T47D (cell line): ENCODE measurements at regions not wholly inside any gene's neighbourhood (a gene's known extent, or its start where the extent isn't known, plus 50 kb on each side); places are given as distances from the start of the nearest gene placed in this dataset.
"Not testable (repeated sequence)": the region's sequence is repeated elsewhere in the genome, so short reads cannot be mapped to it uniquely, and the experiment has no call there.

Source experiments
- DNase-seq, 2 experiments: peaks; one replicate each; pipeline versions ENCODE4 v3.0.0 to v3.0.0-alpha.2; 2011 to 2012; ENCODE audit warnings: low read depth in 1 of 2, low spot score in 1 of 2
- JUND ChIP-seq: IDR thresholded peaks from 2 replicates; pipeline ENCODE4 v1.6.1; 2012; ENCODE audit warnings: low read depth
- in situ Hi-C: cut with HindIII; loops from 2 replicates; pipeline ENCODE4 v1.10.0; 2016; ENCODE audit warnings: low sequenced_read_pairs, low pct_unique_long_range_greater_than_20kb

DNA sequence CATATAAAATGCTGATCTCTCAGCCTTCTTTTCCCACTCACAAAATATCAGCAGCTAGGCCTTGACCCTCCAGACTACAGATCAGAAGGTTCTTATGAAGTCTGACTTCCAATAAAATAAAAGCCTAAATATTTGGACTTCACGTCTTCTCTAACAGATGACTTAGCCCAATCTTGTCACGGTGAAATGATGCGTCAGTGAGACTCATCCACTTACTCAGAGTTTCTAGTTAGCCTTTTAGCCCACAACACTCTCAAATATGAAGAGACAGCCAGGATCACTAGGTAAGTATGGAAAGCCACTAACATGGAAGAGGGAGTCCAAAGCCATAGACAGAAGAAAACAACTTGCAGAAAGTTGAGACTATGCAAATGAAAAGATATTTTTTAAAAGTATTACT, 601.2 kb downstream of the PYDC2 start:
- in situ Hi-C loops: no loop called here
- no peak for DNase-seq
- no peak for TF ChIP-seq JUND

DNA sequence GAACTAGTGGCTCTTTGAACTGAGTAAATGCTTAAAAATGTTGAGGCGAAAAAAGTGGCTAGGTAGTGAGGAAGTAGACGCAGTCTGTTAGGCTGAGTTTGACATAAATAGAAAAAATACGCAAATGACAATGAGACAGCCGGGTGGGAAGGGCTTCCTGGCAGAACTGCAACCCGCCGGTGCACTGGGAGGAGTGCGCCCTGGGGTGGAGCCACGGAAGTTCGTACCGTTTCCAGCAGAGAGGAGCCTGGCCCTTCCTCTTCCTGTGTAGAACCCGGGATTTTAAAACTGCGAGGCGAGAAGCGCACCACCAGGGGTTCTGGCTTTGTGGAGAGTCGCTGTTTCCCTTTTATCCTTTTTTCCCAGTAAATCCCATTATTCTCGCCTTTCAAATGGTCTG, 602.6 kb downstream of the PYDC2 start:
- no peak for TF ChIP-seq JUND
- peak in 1 of 2 experiments; percentile 63 for DNase-seq
- in situ Hi-C loops: no loop called here

DNA sequence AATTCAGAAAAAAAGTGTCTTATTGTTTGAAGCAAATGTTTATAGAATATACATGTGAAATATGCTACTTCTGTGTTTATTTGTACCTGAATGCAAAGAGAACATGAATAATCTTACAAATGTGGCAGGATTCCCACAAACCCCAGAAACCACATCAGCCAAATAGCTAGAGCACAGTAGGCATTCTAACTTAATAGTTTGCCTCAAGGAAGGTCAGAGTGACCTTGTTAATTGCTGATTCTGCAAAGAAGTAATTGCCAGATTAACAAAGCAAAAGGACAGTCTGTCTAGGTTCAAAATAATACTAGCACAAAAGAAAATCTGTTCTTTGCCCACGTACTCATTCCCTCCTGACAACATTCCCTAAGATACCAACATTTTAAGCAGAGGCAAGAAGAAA, 604.0 kb downstream of the PYDC2 start:
- DNase-seq: peak in 1 of 2 experiments; percentile 28
- in situ Hi-C loops: no loop called here
- no peak for TF ChIP-seq JUND

DNA sequence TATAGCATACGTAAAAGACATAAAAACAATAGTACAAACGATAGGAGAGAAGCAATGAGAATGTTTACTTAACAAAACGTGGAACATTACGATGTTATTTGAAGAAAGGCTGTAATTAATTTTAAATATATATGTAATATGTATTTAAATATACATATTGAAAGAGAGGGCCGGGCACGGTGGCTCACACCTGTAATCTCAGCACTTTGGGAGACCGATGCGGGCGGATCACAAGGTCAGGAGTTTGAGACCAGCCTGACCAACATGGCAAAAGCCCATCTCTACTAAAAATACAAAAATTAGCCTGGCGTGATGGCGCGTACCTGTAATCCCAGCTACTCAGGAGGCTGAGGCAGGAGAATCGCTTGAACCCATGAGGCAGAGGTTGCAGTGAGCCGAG, 605.3 kb downstream of the PYDC2 start:
- DNase-seq, in situ Hi-C loops: not testable (repeated sequence)

DNA sequence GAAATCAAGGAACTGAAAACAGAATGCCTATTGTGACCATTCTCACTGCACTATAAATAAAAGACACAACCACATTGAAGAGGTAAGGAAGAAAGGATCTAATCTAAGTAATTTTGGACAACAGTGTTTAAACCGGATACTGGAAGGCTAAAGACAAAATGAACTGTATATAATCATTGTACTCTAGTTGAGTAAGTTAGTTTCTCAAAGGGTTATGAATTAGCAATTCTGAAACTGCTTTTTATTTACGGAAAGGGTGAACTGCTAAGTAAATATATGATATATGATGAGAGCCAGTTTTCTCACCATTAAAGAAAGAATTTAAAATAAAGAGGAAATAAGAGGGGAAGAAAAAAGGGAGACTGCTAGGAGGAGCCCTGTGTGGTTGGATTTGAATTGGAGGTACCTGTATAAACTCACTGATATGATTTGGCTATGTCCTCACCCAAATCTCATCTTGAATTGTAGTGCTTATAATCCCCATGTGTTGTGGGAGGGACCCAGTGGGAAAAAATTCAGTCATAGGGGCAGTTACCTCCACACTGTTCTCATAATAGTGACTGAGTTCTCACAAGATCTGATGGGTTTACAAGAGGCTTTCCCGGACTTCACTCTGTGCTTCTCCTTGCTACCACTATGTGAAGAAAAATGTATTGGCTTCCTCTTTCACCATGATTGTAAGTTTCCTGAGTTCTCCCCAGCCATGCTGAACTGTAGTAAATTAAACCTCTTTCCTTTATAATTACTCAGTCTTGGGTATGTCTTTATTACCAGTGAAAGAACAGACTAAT, 607.7 kb downstream of the PYDC2 start:
- DNase-seq: no peak
- in situ Hi-C loops: no loop called here
- no peak for TF ChIP-seq JUND

DNA sequence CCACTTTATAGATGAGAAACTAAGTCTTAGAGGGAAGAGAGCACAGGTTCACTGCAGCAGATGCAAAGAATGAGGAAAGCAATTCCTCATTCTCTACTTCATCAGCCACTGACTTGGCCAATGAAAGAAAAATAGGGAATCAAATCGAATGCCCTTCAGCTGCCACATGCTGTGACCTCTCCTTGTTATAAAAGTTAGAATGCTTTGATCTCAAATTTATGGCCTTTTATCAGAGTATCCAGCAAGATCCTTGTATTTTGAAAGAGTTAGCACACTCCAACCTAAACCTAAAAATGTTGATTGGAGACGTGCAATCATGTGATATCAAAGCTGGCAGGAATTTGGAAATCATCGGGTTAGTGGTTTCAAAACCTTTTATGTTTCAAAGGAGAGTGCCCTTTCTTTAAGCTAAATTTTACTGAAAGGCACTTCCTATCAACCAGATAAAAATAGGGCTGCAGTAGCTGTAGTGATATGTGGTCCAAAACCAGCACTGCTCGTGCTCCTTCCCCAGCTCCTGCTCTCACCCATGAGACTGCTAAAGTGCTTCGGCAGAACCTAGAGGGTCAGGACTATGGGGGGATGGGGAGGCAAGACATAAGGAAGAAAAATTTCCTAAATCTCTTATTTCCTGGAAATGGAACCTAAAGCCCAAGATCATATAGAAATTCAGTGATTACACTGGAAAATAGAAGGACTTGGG, 617.0 kb downstream of the PYDC2 start:
- no peak for TF ChIP-seq JUND
- DNase-seq: no peak
- in situ Hi-C loops: no loop called here

DNA sequence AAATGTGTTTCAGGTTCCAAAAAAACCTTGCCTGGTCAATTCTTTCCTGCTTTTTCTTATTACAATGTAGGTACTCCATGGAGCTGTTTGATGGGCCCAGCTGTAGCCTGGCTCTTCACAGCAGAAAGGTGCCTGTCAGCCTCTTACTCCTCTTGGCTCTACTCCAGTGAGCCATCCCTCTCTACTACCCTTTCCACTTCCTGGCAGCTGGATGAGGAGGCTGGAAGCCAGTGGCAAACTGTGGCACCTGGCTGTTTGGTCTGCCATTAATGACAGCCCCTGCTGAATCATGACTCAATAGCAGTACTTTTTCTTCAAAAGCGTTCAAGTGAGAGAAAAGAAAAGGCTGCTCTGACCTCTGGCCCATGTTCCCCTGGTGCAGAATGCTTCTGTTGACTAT, 618.1 kb downstream of the PYDC2 start:
- no peak for TF ChIP-seq JUND
- DNase-seq: no peak
- in situ Hi-C loops: no loop called here

DNA sequence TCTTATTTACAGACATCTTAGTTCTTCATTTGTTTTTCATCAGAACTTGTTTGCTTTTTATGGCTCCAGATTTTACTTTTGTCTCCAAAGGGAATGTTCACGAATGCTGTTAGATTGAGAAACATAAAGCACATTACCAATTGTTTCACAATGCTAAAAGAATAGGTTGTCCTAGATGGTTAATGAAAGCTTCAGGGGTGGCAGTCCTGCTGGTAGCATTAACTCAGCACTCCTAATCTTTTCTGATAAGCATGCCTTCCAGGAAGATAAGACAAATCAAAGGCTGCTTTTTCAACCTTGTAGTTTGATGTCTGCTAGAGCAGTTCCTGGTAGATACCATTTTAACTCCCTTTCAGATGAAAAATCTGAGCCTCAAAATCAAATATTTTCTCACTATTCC, 619.4 kb downstream of the PYDC2 start:
- in situ Hi-C loops: no loop called here
- no peak for TF ChIP-seq JUND

DNA sequence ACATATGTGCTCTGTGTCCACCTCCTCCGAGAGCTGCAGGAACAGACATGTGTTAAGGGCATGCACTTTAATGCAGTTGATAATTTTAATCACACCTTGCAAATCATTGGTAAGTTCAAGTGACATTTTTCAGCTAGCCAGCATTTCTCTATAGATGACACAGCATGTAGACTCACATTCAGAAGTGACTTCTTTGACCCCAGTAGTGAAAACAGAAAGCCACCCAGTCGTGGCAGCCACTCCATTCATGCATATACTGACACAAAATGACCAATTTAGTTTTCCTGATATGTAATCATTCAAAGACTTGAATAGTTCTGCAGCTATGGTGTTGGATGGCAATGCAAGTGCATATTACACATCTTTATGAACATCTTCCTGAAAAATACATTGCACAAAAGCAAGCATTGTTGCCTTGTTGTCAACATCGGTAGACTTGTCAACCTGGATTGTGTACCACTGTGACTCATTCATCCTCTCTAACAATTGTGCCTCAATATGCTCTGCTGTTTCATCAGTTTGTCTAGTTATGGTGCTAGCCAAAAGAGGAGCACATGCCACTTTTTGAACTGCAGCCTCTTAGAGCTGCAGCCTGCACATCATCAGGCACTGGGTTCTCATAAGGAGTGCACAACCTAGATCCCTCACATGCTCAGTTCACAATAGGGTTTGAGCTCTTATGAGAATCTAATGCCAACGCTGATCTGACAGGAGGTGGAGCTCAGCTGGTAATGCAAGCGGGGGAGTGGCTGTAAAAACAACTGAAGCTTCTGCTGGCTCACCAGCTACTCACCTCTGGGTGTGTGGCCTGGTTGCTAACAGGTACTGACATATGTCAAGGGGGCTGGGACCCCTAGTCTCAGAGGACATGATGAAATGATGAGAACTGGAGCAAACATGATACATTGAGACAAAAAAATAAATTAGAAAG, 622.0 kb downstream of the PYDC2 start:
- in situ Hi-C loops: no loop called here
- DNase-seq: no peak
- no peak for TF ChIP-seq JUND

More for the DNA sequence above, 619.4 kb downstream of the PYDC2 start:
- DNase-seq: no peak
